HG03159 (cell line): ENCODE measurements at regions not wholly inside any gene's neighbourhood (a gene's known extent, or its start where the extent isn't known, plus 50 kb on each side); places are given as distances from the start of the nearest gene placed in this dataset.
"Not testable (repeated sequence)": the region's sequence is repeated elsewhere in the genome, so short reads cannot be mapped to it uniquely, and the experiment has no call there.

Experiments
- ATAC-seq: cut with Tn5 transposase; IDR thresholded peaks from one replicate; pipeline ENCODE4 v1.9.1; 2021; ENCODE audit warnings: mild to moderate bottlenecking, moderate library complexity; ENCODE audit not compliant: unreplicated experiment

DNA sequence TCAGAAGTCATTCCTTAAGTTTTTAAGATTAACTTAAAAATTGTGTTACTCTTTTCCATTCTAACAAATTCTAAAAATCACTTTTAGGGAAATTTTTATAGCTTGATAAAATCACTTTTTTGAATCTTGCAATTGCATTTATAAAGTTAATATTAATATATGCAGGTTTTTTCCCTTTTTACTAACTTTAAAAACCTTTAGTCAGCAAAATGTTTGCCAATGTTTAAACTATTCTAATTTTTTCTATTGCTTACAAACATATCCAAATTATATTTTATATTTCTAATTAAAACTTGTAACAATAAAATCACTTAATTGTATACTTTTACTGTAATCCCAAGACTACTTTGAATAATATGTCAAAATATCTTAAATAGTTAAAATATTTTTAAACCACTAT, 839.4 kb downstream of the TBL1XR1 start:
- ATAC-seq, result no peak

DNA sequence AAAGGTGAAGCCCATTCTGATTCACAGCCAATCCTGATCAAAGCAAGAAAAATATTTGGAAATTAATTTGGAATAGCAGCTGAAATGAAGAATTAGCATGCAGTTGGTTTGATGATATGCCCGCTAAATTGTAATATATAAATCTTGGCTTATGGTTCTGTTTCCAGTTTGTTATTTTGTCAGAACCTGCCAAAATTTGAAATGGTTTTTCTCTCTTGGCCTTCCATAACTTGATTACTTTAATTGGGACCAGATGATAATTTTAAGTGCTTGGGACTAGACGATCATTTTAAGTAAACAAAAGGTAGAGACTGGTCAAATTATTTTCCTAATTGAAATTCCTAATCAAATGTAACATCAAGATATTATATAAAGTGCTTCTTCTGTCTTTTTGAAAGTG, 842.4 kb downstream of the TBL1XR1 start:
- ATAC-seq, result no peak

DNA sequence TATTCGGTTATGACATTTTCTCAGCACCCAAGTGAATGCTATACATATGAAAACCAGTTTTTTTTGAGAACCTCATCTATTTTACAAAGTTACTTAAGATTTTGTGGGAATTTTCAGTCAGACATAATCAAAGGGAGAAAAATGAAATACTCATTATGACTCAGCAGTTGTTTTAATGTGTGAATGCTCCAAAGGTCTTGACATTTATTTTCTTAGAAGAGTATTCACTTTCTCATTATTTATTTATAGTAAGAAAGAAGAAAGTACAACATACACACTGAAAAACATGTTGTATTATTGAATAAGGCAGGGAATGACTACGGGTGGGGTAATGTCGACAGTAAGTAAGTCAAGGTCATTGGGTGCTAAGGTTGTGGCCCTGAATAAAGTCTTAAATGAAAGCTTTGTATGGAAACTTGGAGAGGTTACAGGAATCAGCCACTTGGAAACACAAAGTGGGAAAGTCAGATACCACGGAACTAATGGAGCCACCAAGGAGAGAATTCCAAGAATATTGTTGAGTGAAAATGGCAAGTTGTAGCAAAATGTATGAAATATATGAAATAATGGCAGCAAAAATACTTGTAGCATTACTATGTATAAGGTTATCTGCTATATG, 844.5 kb downstream of the TBL1XR1 start:
- no peak for ATAC-seq

DNA sequence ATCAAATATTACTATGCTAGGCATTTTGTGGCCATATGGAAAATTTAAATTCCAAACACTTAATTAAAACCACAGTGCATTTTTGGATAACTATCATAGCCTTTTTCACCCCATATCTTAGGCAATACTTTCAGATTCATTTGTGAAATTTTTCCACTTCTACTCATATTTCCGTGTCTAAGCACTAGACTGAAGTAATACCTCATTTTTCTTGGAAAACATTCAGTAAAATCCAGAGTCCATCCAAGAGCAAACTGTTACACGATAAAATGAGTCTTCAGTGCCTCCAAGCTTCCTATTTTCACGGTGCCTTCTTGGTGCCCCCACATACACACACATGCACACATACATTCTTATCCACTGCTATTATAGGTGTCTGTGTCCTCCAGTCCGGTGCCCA, 845.9 kb downstream of the TBL1XR1 start:
- ATAC-seq, result no peak

DNA sequence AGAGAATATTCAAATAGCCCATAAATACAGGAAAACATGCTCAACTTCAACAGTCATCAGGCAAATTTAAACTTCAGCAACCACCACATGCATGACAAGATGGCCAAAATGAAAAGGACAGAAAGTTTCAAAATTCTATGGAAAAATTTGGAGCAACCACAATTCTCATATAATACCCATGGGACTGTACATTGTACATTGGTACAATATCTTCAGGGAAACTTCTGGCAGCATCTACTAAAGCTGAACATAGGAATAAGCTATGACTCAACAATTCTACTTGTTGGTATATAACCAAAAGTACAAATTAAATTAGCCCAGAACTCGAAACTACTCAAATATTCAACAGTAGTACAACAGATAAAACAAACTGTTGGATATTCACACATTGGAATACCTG, 847.6 kb downstream of the TBL1XR1 start:
- no peak for ATAC-seq

DNA sequence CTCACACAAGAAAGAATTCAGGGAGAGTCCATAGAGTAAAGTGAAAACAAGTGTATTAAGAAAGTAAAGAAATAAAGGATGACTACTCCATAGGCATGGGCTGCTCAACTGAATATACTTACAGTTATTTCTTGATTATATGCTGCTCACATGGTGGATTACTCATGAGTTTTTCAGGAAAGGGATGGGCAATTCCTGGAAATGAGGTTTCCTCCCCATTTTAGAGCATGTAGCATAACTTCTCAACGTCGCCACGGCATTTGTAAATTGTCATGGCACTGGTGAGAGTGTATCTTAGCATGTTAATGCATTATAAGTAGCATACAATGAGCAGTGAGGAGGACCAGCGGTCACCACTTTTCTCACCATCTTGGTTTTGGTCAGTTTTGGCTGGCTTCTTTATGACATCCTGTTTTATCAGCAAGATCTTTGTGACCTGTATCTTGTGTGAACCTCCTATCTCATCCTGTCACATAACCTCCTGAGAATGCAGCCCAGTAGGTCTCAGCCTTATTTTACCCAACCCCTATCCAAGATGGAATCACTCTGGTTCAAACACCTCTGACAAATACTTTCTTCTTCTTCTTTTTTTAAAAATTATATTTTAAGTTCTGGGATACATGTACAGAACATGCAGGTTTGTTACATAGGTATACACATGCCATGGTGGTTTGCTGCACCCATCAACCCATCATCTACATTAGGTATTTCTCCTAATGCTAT, 849.7 kb downstream of the TBL1XR1 start:
- no peak for ATAC-seq

DNA sequence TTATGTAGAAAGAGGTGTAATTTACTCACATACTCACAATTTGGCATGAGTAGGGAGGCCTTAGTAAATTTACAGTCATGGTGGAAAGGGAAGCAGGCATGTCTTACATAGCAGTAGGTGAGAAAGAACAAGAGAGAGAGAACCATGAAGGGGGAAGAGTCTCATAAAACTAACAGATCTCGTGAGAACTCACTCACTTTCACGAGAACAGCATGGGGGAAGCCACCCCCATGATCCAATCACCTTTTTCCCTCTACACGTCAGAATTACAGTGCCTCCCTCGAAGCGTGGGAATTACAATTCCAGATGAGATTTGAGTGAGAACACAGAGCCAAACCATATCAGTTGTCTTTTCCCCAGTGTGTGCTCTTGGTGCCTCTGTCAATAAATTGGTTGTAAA, 855.3 kb downstream of the TBL1XR1 start:
- no peak for ATAC-seq

DNA sequence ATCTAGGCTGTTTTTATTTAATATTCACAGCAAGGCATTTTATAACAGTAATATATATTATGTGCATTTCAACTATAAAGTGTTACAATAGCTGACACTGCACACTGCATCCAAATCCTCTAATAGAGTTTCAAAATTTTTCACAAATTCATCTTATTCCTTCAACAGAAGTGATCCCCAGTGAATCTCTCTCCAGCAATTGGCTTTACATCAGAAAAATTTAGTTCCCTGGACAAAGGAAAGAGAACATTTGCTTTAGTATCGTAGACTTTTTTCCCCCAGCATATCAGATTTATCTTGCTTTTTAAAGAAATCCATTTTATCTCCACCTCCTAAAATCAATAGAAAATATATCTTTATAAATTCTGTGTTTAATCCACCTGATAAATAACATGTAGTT, 868.6 kb downstream of the TBL1XR1 start:
- ATAC-seq, result no peak

DNA sequence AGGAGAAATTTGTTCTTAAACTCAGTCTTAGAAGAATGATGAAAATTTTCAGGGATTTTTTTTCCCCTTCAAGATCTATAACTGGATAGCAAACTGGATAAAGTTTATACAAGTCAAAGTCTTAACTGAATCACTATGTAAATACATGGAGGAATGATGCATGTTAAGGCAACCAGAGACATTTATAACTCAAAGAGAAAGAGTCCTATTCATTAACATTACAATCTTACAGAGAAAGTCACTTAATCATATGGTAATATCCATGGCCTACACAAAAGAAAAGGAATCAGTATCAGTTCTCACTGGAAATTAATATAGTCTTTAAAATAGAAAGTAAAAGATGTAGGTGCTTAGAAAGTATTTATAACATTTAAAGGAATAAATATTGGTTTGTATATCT, 869.1 kb downstream of the TBL1XR1 start:
- ATAC-seq, result no peak

DNA sequence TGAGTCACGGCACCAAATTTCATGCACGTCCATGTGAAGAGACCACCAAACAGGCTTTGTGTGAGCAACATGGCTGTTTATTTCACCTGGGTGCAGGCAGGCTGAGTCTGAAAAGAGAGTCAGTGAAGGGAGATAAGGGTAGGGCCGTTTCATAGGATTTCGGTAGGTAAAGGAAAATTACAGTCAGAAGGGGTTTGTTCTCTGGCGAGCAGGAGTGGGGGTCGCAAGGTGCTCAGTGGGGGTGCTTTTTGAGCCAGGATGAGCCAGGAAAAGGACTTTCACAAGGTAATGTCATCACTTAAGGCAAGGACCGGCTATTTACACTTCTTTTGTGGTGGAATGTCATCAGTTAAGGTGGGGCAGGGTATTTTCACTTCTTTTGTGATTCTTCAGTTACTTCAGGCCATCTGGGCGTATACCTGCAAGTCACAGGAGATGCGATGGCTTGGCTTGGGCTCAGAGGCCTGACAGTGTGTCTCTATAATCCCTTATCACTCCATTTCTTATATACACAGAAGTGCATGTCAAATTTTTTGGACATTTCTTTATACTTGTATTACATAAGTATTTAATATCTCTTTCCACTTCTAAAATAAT, 870.3 kb downstream of the TBL1XR1 start:
- not testable (repeated sequence) for ATAC-seq

DNA sequence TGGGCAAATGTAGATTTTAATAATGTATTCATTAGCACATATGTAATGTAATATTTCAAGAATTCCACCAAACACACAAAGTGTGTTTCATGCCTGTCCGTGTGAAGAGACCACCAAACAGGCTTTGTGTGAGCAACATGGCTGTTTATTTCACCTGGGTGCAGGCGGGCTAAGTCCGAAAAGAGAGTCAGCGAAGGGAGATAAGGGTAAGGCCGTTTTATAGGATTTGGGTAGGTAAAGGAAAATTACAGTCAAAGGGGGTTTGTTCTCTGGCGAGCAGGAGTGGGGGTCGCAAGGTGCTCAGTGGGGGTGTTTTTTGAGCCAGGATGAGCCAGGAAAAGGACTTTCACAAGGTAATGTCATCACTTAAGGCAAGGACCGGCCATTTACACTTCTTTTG, 875.8 kb downstream of the TBL1XR1 start:
- ATAC-seq, result not testable (repeated sequence)

DNA sequence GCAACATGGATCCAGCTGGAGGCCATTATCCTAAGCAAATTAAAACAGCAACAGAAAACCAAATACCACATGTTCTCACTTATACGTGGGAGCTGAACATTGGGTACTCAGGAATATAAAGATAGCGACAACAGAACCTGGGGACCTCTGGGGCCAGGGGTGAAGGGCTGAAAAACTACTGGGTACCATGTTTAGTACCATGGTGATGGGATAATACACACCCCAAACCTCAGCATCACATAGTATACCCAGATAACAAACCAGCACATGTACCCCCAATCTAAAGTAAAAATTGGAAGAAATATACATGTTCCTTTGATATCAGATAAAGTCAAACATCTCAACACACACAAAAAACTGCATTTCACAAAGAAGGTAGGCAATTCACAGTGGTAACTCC, 876.2 kb downstream of the TBL1XR1 start:
- ATAC-seq, result no peak

DNA sequence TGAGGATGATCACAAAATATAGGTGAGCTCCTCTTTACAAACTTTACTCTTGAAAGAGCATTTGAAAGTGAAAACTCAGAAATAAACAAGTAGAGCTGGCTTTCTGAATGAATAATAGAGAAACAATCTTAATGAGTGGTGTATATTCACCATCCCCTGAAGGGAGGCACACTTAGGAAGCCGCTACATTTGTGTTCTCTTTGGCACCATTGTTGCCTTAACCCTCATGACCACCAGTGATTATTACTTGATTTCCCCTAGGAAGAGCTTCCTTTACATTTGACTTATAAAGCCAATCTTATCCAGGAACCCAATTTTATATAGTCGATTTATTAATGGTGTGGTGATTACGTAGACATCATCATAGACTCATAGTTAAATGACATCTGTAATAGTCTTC, 883.9 kb downstream of the TBL1XR1 start:
- no peak for ATAC-seq

DNA sequence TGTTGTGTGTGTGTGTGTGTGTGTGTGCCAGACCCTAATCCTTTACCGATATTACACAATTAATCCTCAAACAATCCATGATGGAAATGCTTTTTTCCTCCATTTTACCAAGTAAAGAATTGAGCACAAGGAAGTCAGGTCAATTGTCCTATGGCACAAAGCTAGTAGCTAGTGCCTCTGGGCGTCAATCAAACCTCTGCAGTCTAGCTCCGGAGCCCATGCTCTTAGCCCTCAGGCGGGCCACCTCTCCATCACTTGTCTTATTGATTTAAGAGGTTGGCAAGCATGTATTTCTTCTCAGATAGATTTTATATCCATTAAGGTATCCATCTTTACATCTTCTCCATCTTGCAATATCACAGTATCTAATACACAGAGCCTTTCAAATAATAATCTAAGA, 886.6 kb downstream of the TBL1XR1 start:
- no peak for ATAC-seq

DNA sequence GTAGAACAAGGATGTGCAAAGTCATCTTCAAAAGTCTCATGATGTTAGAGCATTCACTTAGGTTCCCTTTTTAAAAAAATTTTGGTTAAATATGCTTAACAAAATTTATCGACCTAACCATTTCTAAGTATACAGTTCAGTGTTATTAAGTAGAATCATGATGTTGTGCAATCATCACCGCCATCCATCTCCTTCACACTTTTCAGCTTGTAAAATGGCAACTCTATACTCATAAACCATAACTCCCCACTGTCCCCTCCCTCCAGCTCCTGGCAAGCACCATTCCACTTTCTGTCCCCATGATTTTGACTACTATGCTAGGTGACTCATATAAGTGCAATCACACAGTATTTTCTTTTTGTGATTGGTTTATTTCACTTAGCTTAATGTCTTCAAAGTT, 895.0 kb downstream of the TBL1XR1 start:
- ATAC-seq, result no peak

DNA sequence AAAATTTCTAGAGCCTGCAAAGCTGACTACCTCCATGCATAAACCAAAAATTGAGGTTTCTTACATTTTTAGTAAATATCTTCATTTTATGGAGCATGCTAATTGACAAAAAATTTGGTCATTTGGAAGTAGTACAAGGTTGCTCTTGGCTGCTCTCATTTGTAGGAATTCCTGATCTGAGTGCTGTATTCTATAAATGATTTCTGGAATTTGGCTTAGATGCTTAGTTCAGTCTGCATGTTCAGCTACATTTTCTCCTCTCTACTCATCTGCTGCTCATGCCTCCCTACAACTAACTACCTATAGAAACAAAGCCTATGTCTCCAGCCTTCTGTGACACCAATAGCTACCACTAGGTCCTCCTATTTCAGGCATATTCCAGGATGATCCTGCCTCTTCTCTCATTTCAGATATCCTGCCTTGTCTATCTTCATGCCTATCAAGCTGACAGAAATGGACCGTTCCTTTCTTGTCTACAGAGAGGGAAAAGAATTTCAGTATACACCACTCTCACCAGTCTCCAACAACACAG, 901.1 kb downstream of the TBL1XR1 start:
- ATAC-seq, result no peak

DNA sequence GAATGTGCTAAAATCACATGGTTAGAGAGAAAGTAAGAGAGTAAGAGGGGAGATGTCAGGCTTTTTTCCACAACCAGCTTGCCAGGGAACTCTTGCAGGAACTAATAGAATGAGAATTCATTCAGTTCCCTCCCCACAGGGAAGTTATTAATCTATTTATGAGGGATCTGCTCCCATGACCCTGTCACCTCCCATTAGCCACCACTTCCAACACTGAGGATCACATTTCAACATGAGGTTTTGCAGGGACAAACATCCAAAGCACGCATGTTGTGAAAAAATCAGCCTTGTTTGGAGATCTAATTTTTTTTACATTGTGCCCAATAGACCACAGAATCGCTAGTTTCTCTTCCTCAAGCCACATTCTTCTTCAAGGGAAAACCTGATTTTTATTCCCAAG, 904.0 kb downstream of the TBL1XR1 start:
- no peak for ATAC-seq

DNA sequence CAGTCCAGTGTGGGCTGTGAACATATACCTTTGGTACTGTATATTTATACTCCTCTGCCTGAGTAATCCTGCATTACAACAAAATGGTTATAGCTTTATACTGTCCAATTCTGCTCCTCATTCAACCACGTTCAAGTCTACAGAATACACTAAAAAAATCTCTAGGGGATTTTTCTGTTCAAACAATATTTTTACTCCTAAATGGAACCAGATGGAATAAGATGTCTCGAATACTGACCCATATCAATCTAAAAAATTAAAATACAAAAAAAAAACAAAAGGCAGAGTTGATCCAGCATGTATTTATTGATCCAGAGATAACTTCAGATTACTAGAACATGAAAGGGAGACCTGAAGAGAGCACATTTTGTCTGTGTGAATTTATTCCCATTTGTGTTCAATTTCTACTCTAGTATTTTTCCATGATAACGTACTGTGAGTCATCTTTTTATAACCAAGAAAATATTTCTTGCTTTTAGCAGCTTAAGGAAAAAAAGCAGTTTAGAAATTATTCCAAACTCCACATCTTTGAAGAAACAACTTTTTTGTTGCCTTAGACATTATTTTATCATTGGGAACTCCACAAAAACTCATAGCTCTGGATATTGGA, 910.7 kb downstream of the TBL1XR1 start:
- no peak for ATAC-seq

DNA sequence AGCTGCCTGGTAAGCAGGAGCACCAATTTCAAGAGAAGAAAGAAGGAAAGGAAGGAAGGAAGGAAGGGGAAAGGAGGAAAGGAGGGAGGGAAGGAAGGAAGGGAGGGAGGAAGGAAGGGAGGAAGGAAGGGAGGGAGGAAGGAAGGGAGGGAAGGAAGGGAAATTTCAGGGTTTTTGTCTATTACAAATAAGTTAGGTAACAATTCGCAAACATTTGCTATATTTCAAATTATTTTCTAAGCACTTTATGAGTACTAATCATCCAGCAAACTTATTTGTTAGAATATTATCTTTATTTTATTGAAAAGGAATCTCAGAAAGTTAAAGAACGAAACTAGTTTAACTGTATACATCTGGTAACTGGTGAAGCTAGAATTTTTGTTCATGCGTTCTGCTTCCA, 921.7 kb downstream of the TBL1XR1 start:
- ATAC-seq, result no peak

DNA sequence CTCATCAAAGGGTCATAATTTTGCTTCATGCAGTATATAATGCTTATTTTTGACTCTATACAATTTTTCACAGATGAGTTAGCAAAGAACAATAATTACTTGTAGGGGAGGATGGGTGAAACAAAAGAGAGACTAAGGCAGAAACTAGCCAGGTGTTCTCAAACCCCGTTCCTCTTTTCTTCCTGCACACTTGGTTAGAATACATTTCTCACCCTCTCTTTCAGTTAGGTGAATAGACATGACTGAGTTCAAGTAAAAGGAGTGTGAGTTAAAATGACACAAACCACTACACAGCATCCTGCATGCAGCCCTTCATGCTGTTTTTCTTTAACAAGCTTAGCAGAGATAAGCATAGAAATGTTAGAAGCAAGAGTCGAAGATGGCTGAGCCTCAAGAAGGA, 922.2 kb downstream of the TBL1XR1 start:
- no peak for ATAC-seq

DNA sequence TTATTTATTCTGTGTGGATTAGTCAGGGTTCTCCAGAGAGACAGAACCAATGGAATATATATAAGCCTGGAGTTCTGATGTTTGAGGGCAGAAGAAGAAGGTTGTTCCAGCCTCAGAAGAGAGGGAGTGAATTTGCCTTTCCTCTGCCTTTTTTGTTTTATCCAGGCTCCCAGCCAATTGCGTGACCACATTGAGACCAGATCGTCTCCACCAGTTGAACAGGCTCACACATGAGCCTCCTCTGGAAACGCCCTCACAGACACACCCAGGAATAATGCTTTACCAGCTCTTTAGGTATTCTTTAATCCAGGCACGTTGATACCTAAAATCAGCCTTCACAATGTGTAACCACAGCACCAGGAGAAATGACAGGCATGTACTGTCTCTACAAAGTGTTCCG, 923.1 kb downstream of the TBL1XR1 start:
- ATAC-seq, result no peak

DNA sequence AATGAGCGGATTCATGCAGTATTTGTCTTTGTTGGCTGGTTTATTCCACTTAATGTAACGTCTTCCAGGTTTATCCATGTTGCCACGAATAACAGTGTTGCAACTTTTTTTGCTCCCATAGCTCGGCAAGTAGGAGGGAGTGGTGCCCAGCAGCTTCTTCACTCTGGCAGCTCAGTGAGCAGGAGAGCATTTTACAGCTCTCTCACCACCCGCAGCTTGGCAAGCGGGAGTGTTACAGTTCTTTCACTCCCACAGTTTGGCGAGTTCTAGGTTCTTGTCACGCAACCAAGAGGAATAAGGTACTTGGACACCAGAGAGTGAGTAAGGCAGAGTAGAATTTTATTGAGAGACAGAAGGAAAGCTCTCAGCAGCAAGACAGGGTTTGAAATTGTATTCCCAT, 935.2 kb downstream of the TBL1XR1 start:
- no peak for ATAC-seq
